Caco-2 (cell line): ENCODE measurements at regions not wholly inside any gene's neighbourhood (a gene's known extent, or its start where the extent isn't known, plus 50 kb on each side); places are given as distances from the start of the nearest gene placed in this dataset.

ENCODE experiments used
- BruUV-seq: library from RNA; stranded (reverse); fragments of 400-500 nt; replicated peaks from 2 replicates; lab custom pipeline; 2021; lab: Mats Ljungman, UMichigan
- CTCF ChIA-PET: fragments of 300-600 bp; sonication (Branson Sonifier 250); formaldehyde crosslinking; loops from one replicate; lab custom pipeline; 2022; ENCODE audit warnings: antibody characterized with exemption; lab: Charles Lee
- POLR2A ChIA-PET: fragments of 300-600 bp; sonication (Branson Sonifier 250); formaldehyde crosslinking; loops from one replicate; lab custom pipeline; 2022; ENCODE audit warnings: antibody characterized with exemption; lab: Charles Lee
- DNase-seq, 2 experiments: peaks; one replicate each; pipeline versions ENCODE4 v3.0.0 to v3.0.0-alpha.2; 2020 to 2022
- H3K27me3 ChIP-seq: replicated peaks from 2 replicates; pipeline ENCODE4 v1.6.0; 2011; ENCODE audit warnings: low read length; ENCODE audit not compliant: control insufficient read depth, insufficient read depth
- H3K36me3 ChIP-seq: 2 replicates; pipeline ENCODE4 v1.5.1; 2011; ENCODE audit warnings: low read length; ENCODE audit not compliant: control insufficient read depth, insufficient read depth
- H3K4me1 ChIP-seq: fragments of 250-450 bp; sonication (Bioruptor Pico); 2 replicates; pipeline ENCODE4 v1.5.1; 2020; ENCODE audit warnings: mild to moderate bottlenecking
- H3K4me3 ChIP-seq: 2 replicates; pipeline ENCODE4 v1.5.1; 2011; ENCODE audit warnings: low read depth, mild to moderate bottlenecking, control low read depth, low read length
- H3K9me3 ChIP-seq: fragments of 250-450 bp; sonication (Bioruptor Pico); 2 replicates; pipeline ENCODE4 v1.5.1; 2020; ENCODE audit warnings: mild to moderate bottlenecking, moderate library complexity
- H3K27ac Mint-ChIP-seq: one replicate; pipeline ENCODE4 v1.8.0; 2022; ENCODE audit warnings: mixed read lengths; ENCODE audit not compliant: unreplicated experiment
- H3K27me3 Mint-ChIP-seq: one replicate; pipeline ENCODE4 v1.8.0; 2022; ENCODE audit warnings: mixed read lengths; ENCODE audit not compliant: insufficient read depth, unreplicated experiment
- H3K36me3 Mint-ChIP-seq: one replicate; pipeline ENCODE4 v1.8.0; 2022; ENCODE audit warnings: mild to moderate bottlenecking, mixed read lengths; ENCODE audit not compliant: insufficient read depth, unreplicated experiment
- H3K4me1 Mint-ChIP-seq: one replicate; pipeline ENCODE4 v1.8.0; 2022; ENCODE audit warnings: low read depth, mixed read lengths; ENCODE audit not compliant: unreplicated experiment
- H3K4me3 Mint-ChIP-seq: one replicate; pipeline ENCODE4 v1.8.0; 2022; ENCODE audit warnings: mild to moderate bottlenecking, moderate library complexity, mixed read lengths; ENCODE audit not compliant: unreplicated experiment
- H3K9me3 Mint-ChIP-seq: one replicate; pipeline ENCODE4 v1.8.0; 2022; ENCODE audit warnings: mixed read lengths; ENCODE audit not compliant: unreplicated experiment
- CTCF ChIP-seq, 2 experiments: fragments of 200-600 bp in 1 of 2; IDR thresholded peaks; 1 replicate in 1 of 2; 2 replicates in 1 of 2; pipeline versions ENCODE4 v1.5.1 to v1.8.0; 2011 to 2022; ENCODE audit warnings: antibody characterized with exemption in 1 of 2, control low read depth in 1 of 2, inconsistent platforms in 1 of 2, low read depth in 1 of 2, low read length in 1 of 2, mild to moderate bottlenecking in 1 of 2, moderate library complexity in 1 of 2; ENCODE audit not compliant: insufficient read depth in 1 of 2, severe bottlenecking in 1 of 2, unreplicated experiment in 1 of 2
- intact Hi-C: fragments of 100-400 bp; cut with micrococcal nuclease; formaldehyde crosslinking; loops from one replicate; pipeline ENCODE4 v1.10.0; 2022; ENCODE audit not compliant: unreplicated experiment

GRCh38 chr5:104429911-104430310 is 867.3 kb upstream of the NUDT12 start:
- Histone ChIP-seq H3K4me1 (no peaks in the 10 kb centered on the region), H3K36me3 (no peaks in the 10 kb centered on the region), H3K27me3 (no peaks in the 10 kb centered on the region), H3K9me3 (no peaks in the 10 kb centered on the region), H3K4me3 (no peak overlapping the region)
- ChIA-PET CTCF (no interaction called here), POLR2A (no interaction called here)
- intact Hi-C loops, result no loop called here
- Mint-ChIP-seq H3K27me3 (no peaks in the 10 kb centered on the region), H3K9me3 (no peaks in the 10 kb centered on the region), H3K4me1 (no peaks in the 10 kb centered on the region), H3K36me3 (no peaks in the 10 kb centered on the region), H3K27ac (no peak overlapping the region), H3K4me3 (no peak overlapping the region)
- no peak for TF ChIP-seq CTCF (IDR thresholded peaks at IDR 0.05; ENCODE audit: insufficient read depth in 1 of 2, low read depth in 1 of 2, low read length in 1 of 2, severe bottlenecking in 1 of 2, unreplicated experiment in 1 of 2)
- no peak for DNase-seq
- no TSS peak for BruUV-seq

- Mint-ChIP-seq H3K4me1 (no peaks in the 10 kb centered on the region), H3K9me3 (no peaks in the 10 kb centered on the region), H3K27me3 (no peaks in the 10 kb centered on the region), H3K36me3 (no peaks in the 10 kb centered on the region), H3K27ac (no peak overlapping the region), H3K4me3 (no peak overlapping the region)
- Histone ChIP-seq H3K4me3 (no peak overlapping the region), H3K36me3 (no peaks in the 10 kb centered on the region), H3K9me3 (no peaks in the 10 kb centered on the region), H3K27me3 (no peaks in the 10 kb centered on the region; the same call in 1 of the 2 replicates), H3K4me1 (no peaks in the 10 kb centered on the region)
- ChIA-PET CTCF (interaction anchor here (1.5 kb wide), 1 partner anchor 9 kb away, joined by 11 read pairs; no protein-coding TSS in a partner anchor), POLR2A (no interaction called here)
- BruUV-seq, result no TSS peak
- no peak for DNase-seq
- TF ChIP-seq CTCF (IDR thresholded peaks at IDR 0.05; ENCODE audit: insufficient read depth in 1 of 2, low read depth in 1 of 2, low read length in 1 of 2, severe bottlenecking in 1 of 2, unreplicated experiment in 1 of 2), result no peak
- intact Hi-C loops, result no loop called here
Observed at GRCh38 chr5:104421431-104421830, 858.8 kb upstream of the NUDT12 start.

- no peak for DNase-seq
- no peak overlapping the region for H3K27ac Mint-ChIP-seq
- BruUV-seq, result no TSS peak
- H3K4me1 ChIP-seq, result no peaks in the 10 kb centered on the region
- H3K27me3 ChIP-seq, result no peaks in the 10 kb centered on the region
- H3K36me3 Mint-ChIP-seq, result no peaks in the 10 kb centered on the region
- ChIA-PET POLR2A (no interaction called here), CTCF (no interaction called here)
- no peaks in the 10 kb centered on the region for H3K36me3 ChIP-seq
- peaks cover 5% of the 10 kb centered on the region for H3K27me3 Mint-ChIP-seq
- intact Hi-C loops, result no loop called here
- no peak for TF ChIP-seq CTCF (IDR thresholded peaks at IDR 0.05; ENCODE audit: insufficient read depth in 1 of 2, low read depth in 1 of 2, low read length in 1 of 2, severe bottlenecking in 1 of 2, unreplicated experiment in 1 of 2)
- no peak overlapping the region for H3K4me3 ChIP-seq
- no peak overlapping the region for H3K4me3 Mint-ChIP-seq
- H3K9me3 Mint-ChIP-seq, result no peaks in the 10 kb centered on the region
- peaks cover 2% of the 10 kb centered on the region for H3K4me1 Mint-ChIP-seq
- no peaks in the 10 kb centered on the region for H3K9me3 ChIP-seq
Observed at GRCh38 chr5:104418056-104418455, 855.5 kb upstream of the NUDT12 start.
